Astrocyte (in vitro differentiated cells and primary cell): ENCODE measurements at regions not wholly inside any gene's neighbourhood (a gene's known extent, or its start where the extent isn't known, plus 50 kb on each side); places are given as distances from the start of the nearest gene placed in this dataset.

Experiments used
- DNase-seq: peaks from one replicate; pipeline ENCODE4 v3.0.0-alpha.2; 2010; ENCODE audit warnings: low read depth
- FAIRE-seq: peaks from 2 replicates; lab custom pipeline; 2011; peaks lifted over from hg19 to GRCh38; lab: Jason Lieb, UNC
- H2AFZ ChIP-seq: 2 replicates; pipeline ENCODE4 v1.6.0; 2012; ENCODE audit warnings: low read depth, low read length, inconsistent platforms
- H3K27ac ChIP-seq: 2 replicates; pipeline ENCODE4 v1.5.1; 2011; ENCODE audit warnings: low read depth, low read length, inconsistent platforms
- H3K27me3 ChIP-seq: 2 replicates; pipeline ENCODE4 v1.6.0; 2011; ENCODE audit warnings: low read length, inconsistent platforms; ENCODE audit not compliant: insufficient read depth
- H3K36me3 ChIP-seq: 2 replicates; pipeline ENCODE4 v1.5.1; 2011; ENCODE audit warnings: low read length, inconsistent platforms; ENCODE audit not compliant: insufficient read depth
- H3K4me1 ChIP-seq: 2 replicates; pipeline ENCODE4 v1.5.1; 2011; ENCODE audit warnings: low read length, inconsistent platforms; ENCODE audit not compliant: insufficient read depth
- H3K4me2 ChIP-seq: 2 replicates; pipeline ENCODE4 v1.6.0; 2012; ENCODE audit warnings: low read length, inconsistent platforms
- H3K4me3 ChIP-seq: 2 replicates; pipeline ENCODE4 v1.5.1; 2011; ENCODE audit warnings: low read depth, mild to moderate bottlenecking, low read length, inconsistent platforms; ENCODE audit not compliant: insufficient read depth
- H3K79me2 ChIP-seq: 2 replicates; pipeline ENCODE4 v1.6.0; 2012; ENCODE audit warnings: mild to moderate bottlenecking, low read length, inconsistent platforms; ENCODE audit not compliant: insufficient read depth
- H3K9ac ChIP-seq: 2 replicates; pipeline ENCODE4 v1.6.0; 2012; ENCODE audit warnings: mild to moderate bottlenecking, low read length, inconsistent platforms
- H3K9me3 ChIP-seq: 2 replicates; pipeline ENCODE4 v1.5.1; 2012; ENCODE audit warnings: low read depth, mild to moderate bottlenecking, low read length, inconsistent platforms; ENCODE audit not compliant: insufficient read depth
- H4K20me1 ChIP-seq: 2 replicates; pipeline ENCODE4 v1.6.0; 2012; ENCODE audit warnings: low read length, inconsistent platforms; ENCODE audit not compliant: insufficient read depth
- H3K27ac Mint-ChIP-seq: one replicate; pipeline ENCODE4 v1.8.0; 2021; ENCODE audit warnings: mild to moderate bottlenecking, mixed read lengths; ENCODE audit not compliant: unreplicated experiment
- H3K27me3 Mint-ChIP-seq: one replicate; pipeline ENCODE4 v1.8.0; 2021; ENCODE audit warnings: low read depth, mixed read lengths; ENCODE audit not compliant: unreplicated experiment
- H3K36me3 Mint-ChIP-seq: one replicate; pipeline ENCODE4 v1.8.0; 2021; ENCODE audit warnings: low read depth, mixed read lengths; ENCODE audit not compliant: unreplicated experiment
- H3K4me1 Mint-ChIP-seq: one replicate; pipeline ENCODE4 v1.8.0; 2021; ENCODE audit warnings: low read depth, mixed read lengths; ENCODE audit not compliant: unreplicated experiment
- H3K4me3 Mint-ChIP-seq: one replicate; pipeline ENCODE4 v1.8.0; 2021; ENCODE audit warnings: mild to moderate bottlenecking, moderate library complexity, mixed read lengths; ENCODE audit not compliant: unreplicated experiment
- H3K9me3 Mint-ChIP-seq: one replicate; pipeline ENCODE4 v1.8.0; 2021; ENCODE audit warnings: mild to moderate bottlenecking, mixed read lengths; ENCODE audit not compliant: unreplicated experiment
- EZH2 ChIP-seq: IDR thresholded peaks from 2 replicates; pipeline ENCODE4 v1.6.1; 2012; ENCODE audit warnings: mild to moderate bottlenecking, low read length, inconsistent platforms; ENCODE audit not compliant: insufficient read depth
- TF ChIP-seq, protein P1 (sequence below): IDR thresholded peaks from 2 replicates; pipeline ENCODE4 v1.5.1; 2011; ENCODE audit warnings: low read depth, mild to moderate bottlenecking, inconsistent platforms, low read length, moderate library complexity; ENCODE audit not compliant: insufficient read depth

DNA sequence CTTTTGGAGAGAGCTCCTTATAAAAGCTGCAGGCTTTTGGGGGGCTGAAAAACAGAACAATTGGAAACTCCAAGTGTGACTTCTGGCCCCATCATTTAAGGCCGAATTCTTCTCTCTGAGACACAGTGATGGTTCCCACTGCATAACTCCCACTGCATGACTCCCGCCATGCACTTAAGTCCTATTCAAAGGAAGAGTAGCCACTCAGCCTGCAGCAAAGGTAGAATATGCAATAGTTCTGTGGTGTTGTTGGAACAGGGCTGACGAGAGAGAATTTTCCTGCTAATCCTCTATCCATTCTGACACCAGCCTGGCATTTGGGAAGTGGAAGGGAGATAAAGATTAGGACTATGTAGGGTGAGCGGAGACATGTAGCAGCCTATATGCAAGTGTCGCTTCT lies 185.6 kb upstream of the ZNF462 start:
- Mint-ChIP-seq H3K4me3 (no peak overlapping the region), H3K36me3 (no peaks in the 10 kb centered on the region), H3K9me3 (no peaks in the 10 kb centered on the region), H3K27me3 (no peaks in the 10 kb centered on the region), H3K4me1 (peaks cover 9% of the 10 kb centered on the region), H3K27ac (no peak overlapping the region)
- H3K4me2 ChIP-seq: no peak overlapping the region
- H3K4me3 ChIP-seq: no peak overlapping the region
- no peaks in the 10 kb centered on the region for H3K27me3 ChIP-seq
- no peaks in the 10 kb centered on the region for H3K36me3 ChIP-seq
- TF ChIP-seq, protein P1, sequence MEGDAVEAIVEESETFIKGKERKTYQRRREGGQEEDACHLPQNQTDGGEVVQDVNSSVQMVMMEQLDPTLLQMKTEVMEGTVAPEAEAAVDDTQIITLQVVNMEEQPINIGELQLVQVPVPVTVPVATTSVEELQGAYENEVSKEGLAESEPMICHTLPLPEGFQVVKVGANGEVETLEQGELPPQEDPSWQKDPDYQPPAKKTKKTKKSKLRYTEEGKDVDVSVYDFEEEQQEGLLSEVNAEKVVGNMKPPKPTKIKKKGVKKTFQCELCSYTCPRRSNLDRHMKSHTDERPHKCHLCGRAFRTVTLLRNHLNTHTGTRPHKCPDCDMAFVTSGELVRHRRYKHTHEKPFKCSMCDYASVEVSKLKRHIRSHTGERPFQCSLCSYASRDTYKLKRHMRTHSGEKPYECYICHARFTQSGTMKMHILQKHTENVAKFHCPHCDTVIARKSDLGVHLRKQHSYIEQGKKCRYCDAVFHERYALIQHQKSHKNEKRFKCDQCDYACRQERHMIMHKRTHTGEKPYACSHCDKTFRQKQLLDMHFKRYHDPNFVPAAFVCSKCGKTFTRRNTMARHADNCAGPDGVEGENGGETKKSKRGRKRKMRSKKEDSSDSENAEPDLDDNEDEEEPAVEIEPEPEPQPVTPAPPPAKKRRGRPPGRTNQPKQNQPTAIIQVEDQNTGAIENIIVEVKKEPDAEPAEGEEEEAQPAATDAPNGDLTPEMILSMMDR: no peak
- no peak for TF ChIP-seq EZH2
- H3K27ac ChIP-seq: no peak overlapping the region
- H2AFZ ChIP-seq: no peak overlapping the region
- no peaks in the 10 kb centered on the region for H3K79me2 ChIP-seq
- no peak for FAIRE-seq
- H3K4me1 ChIP-seq: no peaks in the 10 kb centered on the region
- no peak overlapping the region for H3K9ac ChIP-seq
- H4K20me1 ChIP-seq: no peaks in the 10 kb centered on the region
- no peak for DNase-seq
- no peaks in the 10 kb centered on the region for H3K9me3 ChIP-seq

DNA sequence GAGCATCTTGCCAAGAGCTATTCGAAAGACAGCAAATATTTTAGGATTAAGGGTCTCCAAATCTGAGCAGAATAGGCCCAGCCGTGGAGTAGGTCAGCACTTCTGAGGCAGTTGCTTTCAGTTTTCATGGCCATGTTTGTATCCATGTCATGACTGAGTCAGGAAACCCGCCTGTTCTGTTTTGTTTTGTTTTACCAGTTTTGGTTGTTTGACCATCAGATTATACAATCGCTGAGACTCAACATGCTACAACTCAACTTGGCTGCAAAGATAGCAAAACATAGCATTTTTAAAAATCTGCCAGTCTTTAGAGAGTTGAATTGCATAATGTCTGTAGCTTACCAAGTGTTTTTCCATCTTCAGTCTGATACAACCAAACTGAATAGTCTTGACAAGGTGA lies 185.1 kb upstream of the ZNF462 start:
- H3K79me2 ChIP-seq: no peaks in the 10 kb centered on the region
- no peak overlapping the region for H3K9ac ChIP-seq
- peaks cover 9% of the 10 kb centered on the region for H3K4me1 Mint-ChIP-seq
- no peaks in the 10 kb centered on the region for H3K4me1 ChIP-seq
- no peaks in the 10 kb centered on the region for H4K20me1 ChIP-seq
- no peak overlapping the region for H2AFZ ChIP-seq
- FAIRE-seq (no peak), DNase-seq (no peak)
- no peak overlapping the region for H3K4me2 ChIP-seq
- H3K36me3 Mint-ChIP-seq: no peaks in the 10 kb centered on the region
- no peaks in the 10 kb centered on the region for H3K27me3 Mint-ChIP-seq
- no peak overlapping the region for H3K4me3 ChIP-seq
- no peak overlapping the region for H3K4me3 Mint-ChIP-seq
- no peaks in the 10 kb centered on the region for H3K36me3 ChIP-seq
- H3K27ac Mint-ChIP-seq: no peak overlapping the region
- H3K9me3 ChIP-seq: no peaks in the 10 kb centered on the region
- no peaks in the 10 kb centered on the region for H3K9me3 Mint-ChIP-seq
- TF ChIP-seq EZH2: no peak
- TF ChIP-seq, protein P1: no peak
- no peaks in the 10 kb centered on the region for H3K27me3 ChIP-seq
- H3K27ac ChIP-seq: no peak overlapping the region

DNA sequence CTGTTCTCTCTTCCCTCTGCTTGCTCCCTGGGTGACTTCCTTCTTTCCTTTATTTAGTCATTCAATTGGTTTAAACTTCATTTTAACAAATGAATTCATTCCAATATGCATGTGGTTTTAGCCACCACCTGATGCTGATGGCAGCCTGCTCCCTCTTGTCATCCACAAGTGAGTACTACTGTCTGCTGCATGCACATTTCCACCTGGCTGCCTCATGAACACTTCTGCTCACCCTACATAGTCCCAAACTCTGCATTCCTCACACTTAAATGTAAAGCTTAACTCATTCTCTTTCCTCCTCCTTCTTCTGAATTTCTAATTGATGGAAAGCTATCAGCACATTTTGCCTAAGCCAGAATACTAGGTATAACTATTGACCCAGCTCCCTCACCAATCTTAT lies 184.7 kb upstream of the ZNF462 start:
- no peak overlapping the region for H3K27ac Mint-ChIP-seq
- Histone ChIP-seq H3K36me3 (no peaks in the 10 kb centered on the region), H3K4me2 (no peak overlapping the region), H3K9ac (no peak overlapping the region), H3K27ac (no peak overlapping the region), H4K20me1 (no peaks in the 10 kb centered on the region), H3K27me3 (no peaks in the 10 kb centered on the region), H3K9me3 (no peaks in the 10 kb centered on the region), H3K79me2 (no peaks in the 10 kb centered on the region), H2AFZ (no peak overlapping the region), H3K4me3 (no peak overlapping the region), H3K4me1 (no peaks in the 10 kb centered on the region)
- DNase-seq: no peak
- H3K27me3 Mint-ChIP-seq: no peaks in the 10 kb centered on the region
- H3K4me3 Mint-ChIP-seq: no peak overlapping the region
- H3K9me3 Mint-ChIP-seq: no peaks in the 10 kb centered on the region
- peaks cover 9% of the 10 kb centered on the region for H3K4me1 Mint-ChIP-seq
- H3K36me3 Mint-ChIP-seq: no peaks in the 10 kb centered on the region
- no peak for FAIRE-seq
- TF ChIP-seq, protein P1: no peak
- TF ChIP-seq EZH2: no peak
